ENCODE measurements at regions not wholly inside any gene's neighbourhood (a gene's known extent, or its start where the extent isn't known, plus 50 kb on each side); places are given as distances from the start of the nearest gene placed in this dataset.

GRCh38 chr5:9786380-9787360, 156.5 kb upstream of the TAS2R1 start:
- no peak for TF ChIP-seq CTCF (IDR thresholded peaks at IDR 0.05)
- TF ChIP-seq EZH2 (IDR thresholded peaks at IDR 0.05; ENCODE audit: borderline replicate concordance, insufficient read depth, low read depth, low read length, poor library complexity, severe bottlenecking) = no peak

Measured in B cell (primary cell).